Uterus (tissue), 2 donors: ENCODE measurements at regions not wholly inside any gene's neighbourhood (a gene's known extent, or its start where the extent isn't known, plus 50 kb on each side); places are given as distances from the start of the nearest gene placed in this dataset.

Experiments used
- CTCF ChIP-seq, 4 experiments: fragments of 200-600 bp in 2 of 4; fragments of 450-650 bp in 2 of 4; sonication (generic) in 2 of 4; IDR thresholded peaks; one replicate each; pipeline ENCODE4 v1.5.1; 2016 to 2019; ENCODE audit warnings: antibody characterized with exemption in 4 of 4, mild to moderate bottlenecking in 2 of 4, moderate library complexity in 1 of 4
- POLR2A ChIP-seq, 2 donors: fragments of 450-650 bp; IDR thresholded peaks; one replicate each; pipeline ENCODE4 v1.6.1; 2016; ENCODE audit warnings: antibody characterized with exemption in 2 of 2, mild to moderate bottlenecking in 1 of 2, moderate library complexity in 1 of 2

GRCh38 chr10:124265776-124266467 is 152.8 kb downstream of the OAT start:
- no peak for TF ChIP-seq CTCF (IDR thresholded peaks at IDR 0.05)
- no peak for TF ChIP-seq POLR2A (IDR thresholded peaks at IDR 0.05)
